PC-3 (cell line): ENCODE measurements at regions not wholly inside any gene's neighbourhood (a gene's known extent, or its start where the extent isn't known, plus 50 kb on each side); places are given as distances from the start of the nearest gene placed in this dataset.
A peak's percentile ranks its signal among the peaks of the same experiment; 100 is the strongest.

Experiments
- ATAC-seq: fragments of 200-7000 bp; cut with Tn5 transposase; 2 replicates; pipeline ENCODE4 v1.9.1; 2020; ENCODE audit warnings: mild to moderate bottlenecking, moderate library complexity
- BruUV-seq: library from RNA; stranded (reverse); fragments of 400-500 nt; replicated peaks from 2 replicates; lab custom pipeline; 2021; lab: Mats Ljungman, UMichigan
- CTCF ChIA-PET: fragments of 300-600 bp; sonication (Branson Sonifier 250); formaldehyde crosslinking; loops from one replicate; lab custom pipeline; 2022; ENCODE audit warnings: antibody characterized with exemption; lab: Charles Lee
- POLR2A ChIA-PET: fragments of 300-600 bp; sonication (Branson Sonifier 250); formaldehyde crosslinking; loops from one replicate; lab custom pipeline; 2022; ENCODE audit warnings: antibody characterized with exemption; ENCODE audit not compliant: unreplicated experiment; lab: Charles Lee
- DNase-seq: peaks from one replicate; pipeline ENCODE4 v3.0.0-alpha.2; 2015
- H2AFZ ChIP-seq: fragments of 300-600 bp; sonication (generic); 2 replicates; pipeline ENCODE4 v1.6.0; 2016; ENCODE audit warnings: antibody characterized with exemption, low read length
- H3F3A ChIP-seq: fragments of 300-600 bp; sonication (generic); one replicate; pipeline ENCODE4 v1.6.0; 2017; ENCODE audit warnings: antibody characterized with exemption, low read length, control low read depth, mild to moderate bottlenecking; ENCODE audit not compliant: unreplicated experiment
- H3K27ac ChIP-seq: fragments of 300-600 bp; sonication (generic); 2 replicates; pipeline ENCODE4 v1.5.1; 2016; ENCODE audit warnings: mild to moderate bottlenecking, low read length
- H3K27me3 ChIP-seq: fragments of 300-600 bp; sonication (generic); 2 replicates; pipeline ENCODE4 v1.6.1; 2016; ENCODE audit warnings: low read length, mixed read lengths
- H3K36me3 ChIP-seq: fragments of 300-600 bp; sonication (generic); 2 replicates; pipeline ENCODE4 v1.6.1; 2016; ENCODE audit warnings: low read depth, mixed run types, low read length, mixed read lengths
- H3K4me1 ChIP-seq: fragments of 300-600 bp; sonication (generic); 2 replicates; pipeline ENCODE4 v1.5.1; 2016; ENCODE audit warnings: low read length; ENCODE audit not compliant: insufficient read depth
- H3K4me2 ChIP-seq: fragments of 300-600 bp; sonication (generic); 2 replicates; pipeline ENCODE4 v1.6.0; 2016; ENCODE audit warnings: low read length
- H3K4me3 ChIP-seq: fragments of 300-600 bp; sonication (generic); 2 replicates; pipeline ENCODE4 v1.5.1; 2016; ENCODE audit warnings: mild to moderate bottlenecking, low read length, mixed read lengths
- H3K79me2 ChIP-seq: fragments of 300-600 bp; sonication (generic); 2 replicates; pipeline ENCODE4 v1.6.1; 2017; ENCODE audit warnings: low read length, mixed read lengths
- H3K9ac ChIP-seq: fragments of 300-600 bp; sonication (generic); 2 replicates; pipeline ENCODE4 v1.6.0; 2016; ENCODE audit warnings: mild to moderate bottlenecking, low read length
- H3K9me2 ChIP-seq: fragments of 300-600 bp; sonication (generic); replicated peaks from 2 replicates; pipeline ENCODE4 v1.6.1; 2016; ENCODE audit warnings: mixed run types, low read length, mixed read lengths
- H3K9me3 ChIP-seq: fragments of 300-600 bp; sonication (generic); 2 replicates; pipeline ENCODE4 v1.6.1; 2016; ENCODE audit warnings: low read length, mixed read lengths
- H4K20me1 ChIP-seq: fragments of 300-600 bp; sonication (generic); 2 replicates; pipeline ENCODE4 v1.6.1; 2016; ENCODE audit warnings: low read length, mixed read lengths
- CTCF ChIP-seq: fragments of 300-600 bp; sonication (generic); conservative IDR thresholded peaks from 2 replicates; pipeline ENCODE4 v1.5.1; 2017; ENCODE audit warnings: antibody characterized with exemption, low read depth, mild to moderate bottlenecking, low read length
- EZH2 ChIP-seq: fragments of 300-600 bp; sonication (generic); IDR thresholded peaks from one replicate; pipeline ENCODE4 v1.6.1; 2017; ENCODE audit warnings: antibody characterized with exemption, mild to moderate bottlenecking, low read length; ENCODE audit not compliant: unreplicated experiment
- EZH2phosphoT487 ChIP-seq: fragments of 300-600 bp; sonication (generic); IDR thresholded peaks from 2 replicates; pipeline ENCODE4 v1.6.1; 2018; ENCODE audit warnings: mild to moderate bottlenecking, antibody characterized with exemption, low read length, borderline replicate concordance
- intact Hi-C: fragments of 100-400 bp; cut with micrococcal nuclease; formaldehyde crosslinking; loops from 2 replicates; pipeline ENCODE4 v1.9.0; 2023

- Histone ChIP-seq H3K4me1 (peaks cover 12% of the 10 kb centered on the region; the same call in 1 of the 2 replicates), H3K79me2 (no peaks in the 10 kb centered on the region), H3F3A (no peaks in the 10 kb centered on the region), H3K36me3 (no peaks in the 10 kb centered on the region), H3K9me3 (no peaks in the 10 kb centered on the region), H3K9ac (no peak overlapping the region), H2AFZ (no peak overlapping the region), H3K27ac (no peak overlapping the region), H3K4me2 (peak overlapping the region; percentile 10; the same call in 1 of the 2 replicates), H3K4me3 (no peak overlapping the region), H3K9me2 (no peaks in the 10 kb centered on the region), H4K20me1 (no peaks in the 10 kb centered on the region), H3K27me3 (no peaks in the 10 kb centered on the region)
- no peak for TF ChIP-seq EZH2
- TF ChIP-seq CTCF, result no peak
- TF ChIP-seq EZH2phosphoT487, result no peak
- ChIA-PET POLR2A (no interaction called here), CTCF (interaction anchor here (0.6 kb wide), 1 partner anchor 493 kb away, joined by 5 read pairs; the partner anchor contains the start of gene CDS2)
- intact Hi-C loops, result no loop called here
- ATAC-seq, result no peak
- no peak for DNase-seq
- no TSS peak for BruUV-seq
These were observed 52.9 kb upstream of the PRNP start for GRCh38 chr20:4633379-4633778.

DNA sequence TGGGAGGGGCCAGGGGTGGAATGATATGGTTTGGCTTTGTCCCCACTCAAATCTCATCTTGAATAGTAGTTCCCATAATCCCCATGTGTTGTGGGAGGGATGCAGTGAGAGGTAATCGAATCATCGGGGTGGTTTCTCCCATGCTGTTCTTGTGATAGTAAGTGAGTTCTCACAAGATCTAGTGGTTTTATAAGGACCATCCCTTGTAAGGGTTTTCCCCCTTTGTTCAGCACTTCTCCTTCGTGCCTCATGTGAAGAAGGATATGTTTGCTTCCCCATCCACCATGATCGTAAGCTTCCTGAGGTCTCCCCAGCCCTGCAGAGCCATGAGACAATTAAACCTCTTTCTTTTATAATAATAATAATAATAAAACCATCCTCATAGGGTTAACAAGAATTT lies 53.4 kb upstream of the PRNP start:
- H3F3A ChIP-seq, result no peaks in the 10 kb centered on the region
- POLR2A ChIA-PET, result no interaction called here

More for the DNA sequence above, 53.4 kb upstream of the PRNP start:
- H3K9me3 ChIP-seq, result no peaks in the 10 kb centered on the region
- H3K9me2 ChIP-seq, result no peaks in the 10 kb centered on the region
- BruUV-seq, result no TSS peak
- H3K79me2 ChIP-seq, result no peaks in the 10 kb centered on the region
- H3K27ac ChIP-seq, result no peak overlapping the region
- no peaks in the 10 kb centered on the region for H4K20me1 ChIP-seq
- intact Hi-C loops, result no loop called here
- DNase-seq (no peak), ATAC-seq (no peak)
- no peaks in the 10 kb centered on the region for H3K27me3 ChIP-seq
- no peak for TF ChIP-seq CTCF
- TF ChIP-seq EZH2, result no peak
- no peak for TF ChIP-seq EZH2phosphoT487
- H3K36me3 ChIP-seq, result no peaks in the 10 kb centered on the region
- H3K4me1 ChIP-seq, result peaks cover 12% of the 10 kb centered on the region; the same call in 1 of the 2 replicates
- no peak overlapping the region for H3K4me2 ChIP-seq
- H3K9ac ChIP-seq, result no peak overlapping the region
- H3K4me3 ChIP-seq, result no peak overlapping the region
- H2AFZ ChIP-seq, result no peak overlapping the region
- CTCF ChIA-PET, result no interaction called here
